ENCODE measurements at regions not wholly inside any gene's neighbourhood (a gene's known extent, or its start where the extent isn't known, plus 50 kb on each side); places are given as distances from the start of the nearest gene placed in this dataset.
"Not testable (repeated sequence)": the region's sequence is repeated elsewhere in the genome, so short reads cannot be mapped to it uniquely, and the experiment has no call there.

- no peak for DNase-seq
- no peaks in the 10 kb centered on the region for H3K36me3 ChIP-seq (replicated peaks; ENCODE audit: control insufficient read depth, insufficient read depth, low read length)
- no peak overlapping the region for H3K4me3 ChIP-seq (ENCODE audit: insufficient read depth, low read depth, low read length)
- H3K27me3 ChIP-seq (ENCODE audit: control insufficient read depth, insufficient read depth, low read length), result no peaks in the 10 kb centered on the region; the same call in 1 of the 2 replicates
Measured at GRCh38 chr1:165965857-165966256, 138.4 kb downstream of the UCK2 start.

DNA sequence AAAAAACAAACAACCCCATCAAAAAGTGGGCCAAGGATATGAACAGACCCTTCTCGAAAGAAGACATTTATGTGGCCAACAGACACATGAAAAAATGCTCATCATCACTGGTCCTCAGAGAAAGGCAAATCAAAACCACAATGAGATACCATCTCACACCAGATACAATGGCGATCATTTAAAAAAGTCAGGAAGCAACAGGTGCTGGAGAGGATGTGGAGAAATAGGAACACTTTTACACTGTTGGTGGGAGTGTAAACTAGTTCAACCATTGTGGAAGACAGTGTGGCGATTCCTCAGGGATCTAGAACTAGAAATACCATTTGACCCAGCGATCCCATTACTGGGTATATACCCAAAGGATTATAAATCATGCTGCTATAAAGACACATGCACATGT lies 142.0 kb downstream of the UCK2 start:
- not testable (repeated sequence) for H3K27me3 ChIP-seq (ENCODE audit: control insufficient read depth, insufficient read depth, low read length); H3K4me3 ChIP-seq (ENCODE audit: insufficient read depth, low read depth, low read length); H3K36me3 ChIP-seq (replicated peaks; ENCODE audit: control insufficient read depth, insufficient read depth, low read length); DNase-seq

DNA sequence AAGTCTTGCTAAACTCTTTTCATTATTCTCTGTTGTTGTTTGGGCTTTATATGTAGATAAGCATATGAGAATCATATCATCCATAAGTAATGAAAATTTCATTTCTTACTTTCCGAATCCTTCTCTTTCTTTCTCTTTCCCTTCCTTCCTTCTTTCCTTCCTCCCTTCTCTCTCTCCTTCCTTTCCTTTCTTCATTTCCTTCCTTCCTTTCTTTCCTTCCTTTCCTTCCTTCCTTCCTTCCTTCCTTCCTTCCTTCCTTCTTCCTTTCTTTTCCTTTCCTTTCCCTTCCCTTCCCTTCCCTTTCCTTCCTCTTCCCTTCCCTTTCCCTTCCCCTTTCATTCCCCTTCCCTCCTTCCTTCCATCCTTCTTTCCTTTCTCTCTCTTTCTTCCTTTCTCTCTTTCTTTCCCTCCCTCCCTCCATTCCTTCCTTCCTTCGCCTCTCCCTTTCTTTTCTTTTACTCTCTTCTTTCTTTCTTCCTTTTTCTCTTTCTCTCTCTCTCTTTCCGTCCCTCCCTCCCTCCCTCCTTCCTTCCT lies 147.3 kb downstream of the UCK2 start:
- H3K27me3 ChIP-seq (ENCODE audit: control insufficient read depth, insufficient read depth, low read length), result no peaks in the 10 kb centered on the region
- no peaks in the 10 kb centered on the region for H3K36me3 ChIP-seq (replicated peaks; ENCODE audit: control insufficient read depth, insufficient read depth, low read length)
- no peak for DNase-seq
- H3K4me3 ChIP-seq (ENCODE audit: insufficient read depth, low read depth, low read length), result no peak overlapping the region

DNA sequence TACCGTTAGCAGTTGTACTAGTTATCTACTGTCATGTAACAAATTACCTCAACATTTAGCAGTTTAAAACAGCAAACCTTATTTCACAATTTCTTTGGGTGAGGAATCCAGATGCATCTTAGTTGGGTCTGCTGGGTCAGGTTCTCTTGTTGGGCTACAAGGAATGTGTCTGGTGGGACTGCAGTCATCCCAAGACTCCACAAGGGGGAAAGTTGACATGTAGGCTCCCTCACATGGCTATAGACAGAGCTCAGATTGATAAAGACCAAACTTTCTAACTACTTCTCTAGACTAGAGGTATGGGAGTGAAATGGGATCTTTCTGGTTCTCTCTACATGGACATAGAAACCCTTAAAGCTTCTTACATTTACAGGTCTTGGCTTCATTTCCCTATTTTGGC lies 160.9 kb downstream of the UCK2 start:
- Histone ChIP-seq H3K4me3 (ENCODE audit: insufficient read depth, low read depth, low read length) (no peak overlapping the region), H3K27me3 (ENCODE audit: control insufficient read depth, insufficient read depth, low read length) (no peaks in the 10 kb centered on the region), H3K36me3 (replicated peaks; ENCODE audit: control insufficient read depth, insufficient read depth, low read length) (no peaks in the 10 kb centered on the region)
- DNase-seq, result peak; percentile 24

GRCh38 chr1:165988817-165989216 lies 161.4 kb downstream of the UCK2 start:
- no peaks in the 10 kb centered on the region for H3K36me3 ChIP-seq (replicated peaks; ENCODE audit: control insufficient read depth, insufficient read depth, low read length)
- no peak overlapping the region for H3K4me3 ChIP-seq (ENCODE audit: insufficient read depth, low read depth, low read length)
- DNase-seq, result no peak
- H3K27me3 ChIP-seq (ENCODE audit: control insufficient read depth, insufficient read depth, low read length), result no peaks in the 10 kb centered on the region

GRCh38 chr1:165992533-165992932 lies 165.1 kb downstream of the UCK2 start:
- Histone ChIP-seq H3K4me3 (ENCODE audit: insufficient read depth, low read depth, low read length) (no peak overlapping the region), H3K36me3 (replicated peaks; ENCODE audit: control insufficient read depth, insufficient read depth, low read length) (no peaks in the 10 kb centered on the region), H3K27me3 (ENCODE audit: control insufficient read depth, insufficient read depth, low read length) (no peaks in the 10 kb centered on the region)
- no peak for DNase-seq

- no peak overlapping the region for H3K4me3 ChIP-seq (ENCODE audit: insufficient read depth, low read depth, low read length)
- no peaks in the 10 kb centered on the region for H3K27me3 ChIP-seq (ENCODE audit: control insufficient read depth, insufficient read depth, low read length)
Measured at GRCh38 chr1:165994107-165994506, 166.7 kb downstream of the UCK2 start.

GRCh38 chr1:165999826-166000225 lies 167.0 kb downstream of the FAM78B start:
- Histone ChIP-seq H3K4me3 (ENCODE audit: insufficient read depth, low read depth, low read length) (no peak overlapping the region), H3K36me3 (replicated peaks; ENCODE audit: control insufficient read depth, insufficient read depth, low read length) (no peaks in the 10 kb centered on the region), H3K27me3 (ENCODE audit: control insufficient read depth, insufficient read depth, low read length) (no peaks in the 10 kb centered on the region)
- DNase-seq, result no peak

More at GRCh38 chr1:165994107-165994506, 166.7 kb downstream of the UCK2 start:
- no peaks in the 10 kb centered on the region for H3K36me3 ChIP-seq (replicated peaks; ENCODE audit: control insufficient read depth, insufficient read depth, low read length)
- DNase-seq, result no peak

DNA sequence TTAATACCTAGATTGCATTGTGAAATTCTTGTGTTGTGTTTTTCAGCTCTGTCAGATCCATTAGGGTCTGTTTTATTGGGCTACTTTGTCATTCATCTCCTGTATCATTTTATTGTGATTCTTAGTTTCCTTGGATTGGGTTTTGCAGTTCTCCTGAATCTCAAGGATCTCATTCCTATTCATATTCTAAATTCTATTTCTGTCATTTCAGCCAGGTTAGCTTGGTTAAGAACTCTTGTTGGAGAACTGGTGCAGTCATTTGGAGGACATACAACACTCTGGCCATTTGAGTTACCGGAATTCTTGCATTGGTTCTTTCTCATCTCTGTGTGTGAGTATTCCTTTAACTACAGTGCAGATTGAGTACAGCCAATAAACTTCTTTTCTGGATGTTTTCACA lies 159.6 kb downstream of the FAM78B start:
- no peaks in the 10 kb centered on the region for H3K36me3 ChIP-seq (replicated peaks; ENCODE audit: control insufficient read depth, insufficient read depth, low read length)
- no peaks in the 10 kb centered on the region for H3K27me3 ChIP-seq (ENCODE audit: control insufficient read depth, insufficient read depth, low read length)
- no peak overlapping the region for H3K4me3 ChIP-seq (ENCODE audit: insufficient read depth, low read depth, low read length)
- no peak for DNase-seq

DNA sequence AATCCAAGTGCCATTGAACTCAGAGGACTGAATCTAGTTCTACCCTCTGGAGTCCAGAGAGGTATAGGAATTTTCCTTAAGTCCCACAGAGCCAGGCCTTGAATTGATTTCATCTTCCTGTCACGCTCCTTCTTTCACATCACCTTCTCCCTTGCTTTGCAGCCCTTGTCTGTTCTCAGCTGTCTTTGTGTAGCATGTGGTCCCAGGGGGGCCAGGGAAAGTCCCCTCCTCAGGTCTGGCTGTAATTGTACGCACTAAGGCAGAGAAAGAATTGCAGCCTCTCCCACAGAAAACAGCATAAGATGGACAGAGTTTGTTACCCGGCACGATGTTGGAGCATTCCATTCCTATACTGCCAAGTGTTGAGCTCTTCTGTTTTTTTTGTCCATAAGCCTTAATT lies 153.6 kb downstream of the FAM78B start:
- no peaks in the 10 kb centered on the region for H3K36me3 ChIP-seq (replicated peaks; ENCODE audit: control insufficient read depth, insufficient read depth, low read length)
- H3K27me3 ChIP-seq (ENCODE audit: control insufficient read depth, insufficient read depth, low read length), result no peaks in the 10 kb centered on the region
- DNase-seq, result no peak
- H3K4me3 ChIP-seq (ENCODE audit: insufficient read depth, low read depth, low read length), result no peak overlapping the region

- peak; percentile 73 for DNase-seq
- Histone ChIP-seq H3K4me3 (ENCODE audit: insufficient read depth, low read depth, low read length) (no peak overlapping the region), H3K36me3 (replicated peaks; ENCODE audit: control insufficient read depth, insufficient read depth, low read length) (no peaks in the 10 kb centered on the region), H3K27me3 (ENCODE audit: control insufficient read depth, insufficient read depth, low read length) (no peaks in the 10 kb centered on the region)
Measured at GRCh38 chr1:166017395-166017794, 149.4 kb downstream of the FAM78B start.
